ENCODE measurements at regions not wholly inside any gene's neighbourhood (a gene's known extent, or its start where the extent isn't known, plus 50 kb on each side); places are given as distances from the start of the nearest gene placed in this dataset.

GRCh38 chr2:128801576-128801975 is 482.9 kb upstream of the HS6ST1 start:
- POLR2A ChIA-PET = no interaction called here
- TF ChIP-seq TCF12 (IDR thresholded peaks at IDR 0.05) = no peak
- TF ChIP-seq TAF1 (IDR thresholded peaks at IDR 0.05; ENCODE audit: borderline replicate concordance, low read depth, low read length) = no peak
- no peak for TF ChIP-seq RAD21 (IDR thresholded peaks at IDR 0.05; ENCODE audit: low read length)
- TF ChIP-seq FOSL2 (IDR thresholded peaks at IDR 0.05; ENCODE audit: borderline replicate concordance, low read depth) = no peak
- TF ChIP-seq NFIC (IDR thresholded peaks at IDR 0.05; ENCODE audit: borderline replicate concordance) = no peak
- no peak for TF ChIP-seq FOXM1 (IDR thresholded peaks at IDR 0.05; ENCODE audit: low read depth)
- TF ChIP-seq IRF3 (IDR thresholded peaks at IDR 0.05; ENCODE audit: low read depth, low read length) = no peak
- TF ChIP-seq REST (IDR thresholded peaks at IDR 0.05; ENCODE audit: low read depth, low read length) = no peak
- H3K4me3 ChIP-seq (ENCODE audit: low read depth in 2 of 2, low read length in 1 of 2) = no peak overlapping the region
- no peaks in the 10 kb centered on the region for H3K36me3 ChIP-seq (replicated peaks in 1 of 2; ENCODE audit: control insufficient read depth in 1 of 2, insufficient read depth in 2 of 2, low read length in 1 of 2)
- CTCF ChIA-PET = interaction anchor here (1.0 kb wide), 1 partner anchor 46 kb away, joined by 3 read pairs; no protein-coding TSS in a partner anchor
- H3F3A ChIP-seq (replicated peaks; ENCODE audit: insufficient read depth) = no peaks in the 10 kb centered on the region
- 3% methylated on average over 1 of the region's 1 CpG for WGBS (ENCODE audit: low lambda C conversion rate)
- no peak overlapping the region for H3K9ac ChIP-seq
- H3K27me3 ChIP-seq (ENCODE audit: insufficient read depth) = no peaks in the 10 kb centered on the region
- H3K9me2 ChIP-seq = no peaks in the 10 kb centered on the region
- H3K79me2 ChIP-seq (ENCODE audit: insufficient read depth) = no peaks in the 10 kb centered on the region
- no peaks in the 10 kb centered on the region for H3K9me3 ChIP-seq
- no peaks in the 10 kb centered on the region; a peak in 1 of 4 replicates for H3K4me1 ChIP-seq (ENCODE audit: control insufficient read depth in 1 of 2, insufficient read depth in 2 of 2, low read depth in 1 of 2, low read length in 1 of 2)
- no peaks in the 10 kb centered on the region for H4K20me1 ChIP-seq (ENCODE audit: insufficient read depth)
- DNase-seq = no peak
- H2AFZ ChIP-seq (ENCODE audit: low read depth) = no peak overlapping the region
- no peak overlapping the region for H3K4me2 ChIP-seq
- H3K27ac ChIP-seq (ENCODE audit: low read depth in 2 of 2, low read length in 1 of 2) = no peak overlapping the region

- Histone ChIP-seq H3K27ac (ENCODE audit: low read depth in 2 of 2, low read length in 1 of 2) (no peak overlapping the region), H3K27me3 (ENCODE audit: insufficient read depth) (no peaks in the 10 kb centered on the region), H3K79me2 (ENCODE audit: insufficient read depth) (no peaks in the 10 kb centered on the region), H3K4me2 (no peak overlapping the region), H3K36me3 (replicated peaks in 1 of 2; ENCODE audit: control insufficient read depth in 1 of 2, insufficient read depth in 2 of 2, low read length in 1 of 2) (no peaks in the 10 kb centered on the region), H3K4me1 (ENCODE audit: control insufficient read depth in 1 of 2, insufficient read depth in 2 of 2, low read depth in 1 of 2, low read length in 1 of 2) (no peaks in the 10 kb centered on the region; a peak in 1 of 4 replicates), H3K4me3 (ENCODE audit: low read depth in 2 of 2, low read length in 1 of 2) (no peak overlapping the region), H3K9ac (no peak overlapping the region), H2AFZ (ENCODE audit: low read depth) (no peak overlapping the region), H3F3A (replicated peaks; ENCODE audit: insufficient read depth) (no peaks in the 10 kb centered on the region), H4K20me1 (ENCODE audit: insufficient read depth) (no peaks in the 10 kb centered on the region), H3K9me2 (no peaks in the 10 kb centered on the region), H3K9me3 (no peaks in the 10 kb centered on the region)
- ChIA-PET POLR2A (no interaction called here), CTCF (no interaction called here)
- DNase-seq = no peak
- 42% methylated on average over 2 of the region's 2 CpGs for WGBS (ENCODE audit: low lambda C conversion rate)
- TF ChIP-seq GABPA (IDR thresholded peaks at IDR 0.05; ENCODE audit: low read depth) = no peak
- no peak for TF ChIP-seq EZH2phosphoT487 (IDR thresholded peaks at IDR 0.05; ENCODE audit: borderline replicate concordance, low read depth)
- TF ChIP-seq RXRA (IDR thresholded peaks at IDR 0.05; ENCODE audit: borderline replicate concordance, low read depth) = no peak
- TF ChIP-seq EP300 (IDR thresholded peaks at IDR 0.05; ENCODE audit: borderline replicate concordance in 1 of 2, low read depth in 1 of 2, low read length in 1 of 2) = no peak
- no peak for TF ChIP-seq NRF1 (IDR thresholded peaks at IDR 0.05; ENCODE audit: low read depth, low read length)
- no peak for TF ChIP-seq SMC3 (IDR thresholded peaks at IDR 0.05; ENCODE audit: low read depth, low read length)
- TF ChIP-seq PBX3 (IDR thresholded peaks at IDR 0.05) = no peak
- no peak for TF ChIP-seq FOXJ3 (CRISPR knock-in tag; IDR thresholded peaks at IDR 0.05)
- no peak for TF ChIP-seq REST (IDR thresholded peaks at IDR 0.05; ENCODE audit: low read depth, low read length)
- no peak for TF ChIP-seq ZBTB33 (IDR thresholded peaks at IDR 0.05; ENCODE audit: borderline replicate concordance, low read depth)
These were observed 484.6 kb upstream of the HS6ST1 start for GRCh38 chr2:128803222-128803621.

All from SK-N-SH (cell line).